Esophagus (tissue), 2 donors: ENCODE measurements at regions not wholly inside any gene's neighbourhood (a gene's known extent, or its start where the extent isn't known, plus 50 kb on each side); places are given as distances from the start of the nearest gene placed in this dataset.

Experiments
- H3K27ac ChIP-seq, 2 donors: one replicate each; pipeline ENCODE4 v1.5.1; 2013; ENCODE audit warnings: low read depth in 2 of 2, mild to moderate bottlenecking in 2 of 2, inconsistent platforms in 1 of 2, low read length in 1 of 2, moderate library complexity in 1 of 2
- H3K27me3 ChIP-seq, 2 donors: one replicate each; pipeline ENCODE4 v1.6.1; 2013; ENCODE audit warnings: low read length in 2 of 2, control low read depth in 1 of 2, mild to moderate bottlenecking in 1 of 2; ENCODE audit not compliant: insufficient read depth in 2 of 2, control insufficient read depth in 1 of 2
- H3K36me3 ChIP-seq, 2 donors: one replicate each; pipeline ENCODE4 v1.6.1; 2013; ENCODE audit warnings: low read length in 1 of 2; ENCODE audit not compliant: control insufficient read depth in 2 of 2, insufficient read depth in 2 of 2
- H3K4me1 ChIP-seq, 2 donors: one replicate each; pipeline ENCODE4 v1.6.1; 2013; ENCODE audit warnings: low read length in 1 of 2; ENCODE audit not compliant: control insufficient read depth in 2 of 2, insufficient read depth in 2 of 2
- H3K4me3 ChIP-seq, 2 donors: one replicate each; pipeline ENCODE4 v1.5.1; 2013; ENCODE audit warnings: low read length in 2 of 2, mild to moderate bottlenecking in 2 of 2, low read depth in 1 of 2, moderate library complexity in 1 of 2
- H3K9me3 ChIP-seq, 2 donors: one replicate each; pipeline ENCODE4 v1.6.1; 2013; ENCODE audit warnings: mild to moderate bottlenecking in 2 of 2, low read depth in 1 of 2, low read length in 1 of 2, moderate library complexity in 1 of 2; ENCODE audit not compliant: control insufficient read depth in 2 of 2, insufficient read depth in 1 of 2
- WGBS, 2 donors: extraction: QIAGEN DNeasy Blood & Tissue Kit; methylation state at CpG; one replicate each; pipeline ENCODE4 v1.1.7; 2013; 5-methylcytosine and 5-hydroxymethylcytosine counted together
- donor health status: healthy with polysubstance abuse.
- donor health status: Bipolar disorder and iron deficiency.

GRCh38 chr15:38042707-38043445 lies 108.4 kb downstream of the TMCO5A start:
- H3K27me3 ChIP-seq = no peaks in the 10 kb centered on the region
- H3K27ac ChIP-seq = no peak overlapping the region
- H3K4me1 ChIP-seq = no peaks in the 10 kb centered on the region
- WGBS, 2 donors = 73 to 78% methylated on average over 9 of the region's 9 CpGs
- no peaks in the 10 kb centered on the region for H3K9me3 ChIP-seq
- no peaks in the 10 kb centered on the region for H3K36me3 ChIP-seq
- no peak overlapping the region for H3K4me3 ChIP-seq

- H3K27ac ChIP-seq = no peak overlapping the region
- no peak overlapping the region for H3K4me3 ChIP-seq
- no peaks in the 10 kb centered on the region for H3K4me1 ChIP-seq
- H3K9me3 ChIP-seq = no peaks in the 10 kb centered on the region
- WGBS, 2 donors = 85 to 89% methylated on average over 4 of the region's 4 CpGs
- no peaks in the 10 kb centered on the region for H3K36me3 ChIP-seq
- no peaks in the 10 kb centered on the region for H3K27me3 ChIP-seq
Observed at GRCh38 chr15:38046257-38047051, 112.0 kb downstream of the TMCO5A start.

- Histone ChIP-seq H3K27ac (no peak overlapping the region), H3K9me3 (no peaks in the 10 kb centered on the region), H3K4me3 (no peak overlapping the region), H3K36me3 (no peaks in the 10 kb centered on the region), H3K4me1 (no peaks in the 10 kb centered on the region), H3K27me3 (no peaks in the 10 kb centered on the region)
- WGBS, 2 donors = 83 to 84% methylated on average over 3 of the region's 3 CpGs
Observed at GRCh38 chr15:38048001-38048455, 113.6 kb downstream of the TMCO5A start.

GRCh38 chr15:38049891-38050290 lies 115.5 kb downstream of the TMCO5A start:
- H3K4me3 ChIP-seq = no peak overlapping the region
- no peak overlapping the region for H3K27ac ChIP-seq
- no peaks in the 10 kb centered on the region for H3K36me3 ChIP-seq
- 88 to 89% methylated on average over 4 of the region's 4 CpGs for WGBS, 2 donors
- no peaks in the 10 kb centered on the region for H3K27me3 ChIP-seq
- no peaks in the 10 kb centered on the region for H3K9me3 ChIP-seq
- H3K4me1 ChIP-seq = no peaks in the 10 kb centered on the region

- 36 to 54% methylated on average over 4 of the region's 4 CpGs for WGBS, 2 donors
- H3K9me3 ChIP-seq = no peaks in the 10 kb centered on the region
- H3K36me3 ChIP-seq = no peaks in the 10 kb centered on the region
- H3K27me3 ChIP-seq = no peaks in the 10 kb centered on the region
- no peaks in the 10 kb centered on the region for H3K4me1 ChIP-seq
- H3K27ac ChIP-seq = peak overlapping the region in 1 of 2 donors; percentile 54
- no peak overlapping the region for H3K4me3 ChIP-seq
Observed at GRCh38 chr15:38050529-38051448, 116.3 kb downstream of the TMCO5A start.

- Histone ChIP-seq H3K4me3 (no peak overlapping the region), H3K9me3 (no peaks in the 10 kb centered on the region), H3K4me1 (no peaks in the 10 kb centered on the region), H3K36me3 (no peaks in the 10 kb centered on the region), H3K27me3 (no peaks in the 10 kb centered on the region), H3K27ac (no peak overlapping the region)
- WGBS, 2 donors = 79 to 86% methylated on average over 2 of the region's 2 CpGs
Observed at GRCh38 chr15:38053205-38053604, 118.8 kb downstream of the TMCO5A start.

- H3K27ac ChIP-seq = no peak overlapping the region
- no peak overlapping the region for H3K4me3 ChIP-seq
- H3K36me3 ChIP-seq = no peaks in the 10 kb centered on the region
- no peaks in the 10 kb centered on the region for H3K9me3 ChIP-seq
- H3K4me1 ChIP-seq = no peaks in the 10 kb centered on the region
- H3K27me3 ChIP-seq = no peaks in the 10 kb centered on the region
- WGBS, 2 donors = 90 to 91% methylated on average over 3 of the region's 3 CpGs
Observed at GRCh38 chr15:38053776-38054175, 119.3 kb downstream of the TMCO5A start.

- Histone ChIP-seq H3K9me3 (no peaks in the 10 kb centered on the region), H3K4me1 (no peaks in the 10 kb centered on the region), H3K4me3 (no peak overlapping the region), H3K27ac (no peak overlapping the region), H3K36me3 (no peaks in the 10 kb centered on the region), H3K27me3 (no peaks in the 10 kb centered on the region)
Observed at GRCh38 chr15:38054488-38054887, 120.0 kb downstream of the TMCO5A start.

GRCh38 chr15:38058596-38059075 lies 124.2 kb downstream of the TMCO5A start:
- WGBS, 2 donors = 49 to 54% methylated on average over 11 of the region's 11 CpGs
- Histone ChIP-seq H3K36me3 (no peaks in the 10 kb centered on the region), H3K27me3 (no peaks in the 10 kb centered on the region), H3K4me1 (no peaks in the 10 kb centered on the region), H3K27ac (no peak overlapping the region), H3K4me3 (no peak overlapping the region), H3K9me3 (no peaks in the 10 kb centered on the region)
